Adrenal gland (tissue), 5 donors: ENCODE measurements at regions not wholly inside any gene's neighbourhood (a gene's known extent, or its start where the extent isn't known, plus 50 kb on each side); places are given as distances from the start of the nearest gene placed in this dataset.

Experiments
- CTCF ChIP-seq, 6 experiments: fragments of 450-650 bp in 4 of 6; fragments of 200-600 bp in 2 of 6; sonication (generic) in 1 of 6; IDR thresholded peaks; 1 replicate in 5 of 6; 2 replicates in 1 of 6; pipeline versions ENCODE4 v1.5.1 to v1.8.0; 2016 to 2021; ENCODE audit warnings: antibody characterized with exemption in 6 of 6, mild to moderate bottlenecking in 2 of 6, moderate library complexity in 1 of 6
- POLR2A ChIP-seq, 2 donors: fragments of 450-650 bp; IDR thresholded peaks; one replicate each; pipeline ENCODE4 v1.6.1; 2017; ENCODE audit warnings: antibody characterized with exemption in 2 of 2, mild to moderate bottlenecking in 2 of 2, moderate library complexity in 1 of 2
- donor health status: DM: no; HTN: no; CAD: no.

- TF ChIP-seq CTCF (IDR thresholded peaks at IDR 0.05) = no peak
- no peak for TF ChIP-seq POLR2A (IDR thresholded peaks at IDR 0.05)
Measured at GRCh38 chr2:16718576-16719484, 53.2 kb upstream of the CYRIA start.
